HG02642 (cell line): ENCODE measurements at regions not wholly inside any gene's neighbourhood (a gene's known extent, or its start where the extent isn't known, plus 50 kb on each side); places are given as distances from the start of the nearest gene placed in this dataset.

ENCODE experiments used
- ATAC-seq: cut with Tn5 transposase; IDR thresholded peaks from one replicate; pipeline ENCODE4 v1.9.1; 2021; ENCODE audit warnings: mild to moderate bottlenecking; ENCODE audit not compliant: unreplicated experiment, poor library complexity

- no peak for ATAC-seq
These were observed 608.7 kb downstream of the PLPP3 start for GRCh38 chr1:55970526-55971110.

GRCh38 chr1:55969322-55969721 is 610.0 kb downstream of the PLPP3 start:
- ATAC-seq = no peak

- ATAC-seq = no peak
These were observed 610.7 kb downstream of the PLPP3 start for GRCh38 chr1:55968661-55969060.

- no peak for ATAC-seq
These were observed 613.3 kb downstream of the PLPP3 start for GRCh38 chr1:55965981-55966461.

- ATAC-seq = no peak
These were observed 616.9 kb downstream of the PLPP3 start for GRCh38 chr1:55962472-55962871.

- ATAC-seq = no peak
These were observed 620.2 kb downstream of the PLPP3 start for GRCh38 chr1:55959136-55959548.

GRCh38 chr1:55958498-55958897 is 620.9 kb downstream of the PLPP3 start:
- no peak for ATAC-seq

- ATAC-seq = no peak
These were observed 622.1 kb downstream of the PLPP3 start for GRCh38 chr1:55957276-55957675.

GRCh38 chr1:55955016-55955621 is 624.2 kb downstream of the PLPP3 start:
- ATAC-seq = no peak

GRCh38 chr1:55951291-55951690 is 628.1 kb downstream of the PLPP3 start:
- no peak for ATAC-seq

GRCh38 chr1:55947446-55947845 is 631.9 kb downstream of the PLPP3 start:
- no peak for ATAC-seq

- no peak for ATAC-seq
These were observed 635.5 kb downstream of the PLPP3 start for GRCh38 chr1:55943721-55944435.

GRCh38 chr1:55943012-55943411 is 636.4 kb downstream of the PLPP3 start:
- ATAC-seq = no peak

- no peak for ATAC-seq
These were observed 639.5 kb downstream of the PLPP3 start for GRCh38 chr1:55939866-55940265.

GRCh38 chr1:55938861-55939260 is 640.5 kb downstream of the PLPP3 start:
- ATAC-seq = no peak

- no peak for ATAC-seq
These were observed 641.0 kb downstream of the PLPP3 start for GRCh38 chr1:55938376-55938850.

- no peak for ATAC-seq
These were observed 641.5 kb downstream of the PLPP3 start for GRCh38 chr1:55937840-55938375.

GRCh38 chr1:55935236-55935635 is 644.1 kb downstream of the PLPP3 start:
- no peak for ATAC-seq

- no peak for ATAC-seq
These were observed 647.0 kb downstream of the PLPP3 start for GRCh38 chr1:55932402-55932801.

GRCh38 chr1:55931081-55931940 is 648.1 kb downstream of the PLPP3 start:
- ATAC-seq = no peak
